HG02884 (cell line): ENCODE measurements at regions not wholly inside any gene's neighbourhood (a gene's known extent, or its start where the extent isn't known, plus 50 kb on each side); places are given as distances from the start of the nearest gene placed in this dataset.
"Not testable (repeated sequence)": the region's sequence is repeated elsewhere in the genome, so short reads cannot be mapped to it uniquely, and the experiment has no call there.

ENCODE experiments used
- ATAC-seq: cut with Tn5 transposase; IDR thresholded peaks from one replicate; pipeline ENCODE4 v1.9.1; 2021; ENCODE audit warnings: mild to moderate bottlenecking, moderate library complexity; ENCODE audit not compliant: unreplicated experiment

DNA sequence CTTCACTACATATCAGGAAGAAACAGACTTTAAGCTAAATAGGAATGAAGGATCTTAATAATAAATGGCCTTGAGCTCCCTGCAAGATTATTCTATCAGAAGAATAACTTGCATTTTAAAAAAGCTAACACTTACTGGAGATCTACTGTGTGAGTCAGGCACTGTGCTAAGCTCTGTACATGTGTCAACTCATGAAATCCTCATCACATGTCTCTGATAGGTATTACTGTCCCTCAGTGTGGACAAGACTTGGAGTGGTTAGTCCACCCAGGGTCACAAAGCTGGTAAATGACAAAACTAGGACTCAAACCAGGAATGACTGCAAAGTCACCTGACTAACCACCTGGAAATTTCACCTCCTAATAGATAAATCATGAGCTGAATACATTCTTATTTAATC is 57.1 kb upstream of the KCTD7 start:
- ATAC-seq: no peak

DNA sequence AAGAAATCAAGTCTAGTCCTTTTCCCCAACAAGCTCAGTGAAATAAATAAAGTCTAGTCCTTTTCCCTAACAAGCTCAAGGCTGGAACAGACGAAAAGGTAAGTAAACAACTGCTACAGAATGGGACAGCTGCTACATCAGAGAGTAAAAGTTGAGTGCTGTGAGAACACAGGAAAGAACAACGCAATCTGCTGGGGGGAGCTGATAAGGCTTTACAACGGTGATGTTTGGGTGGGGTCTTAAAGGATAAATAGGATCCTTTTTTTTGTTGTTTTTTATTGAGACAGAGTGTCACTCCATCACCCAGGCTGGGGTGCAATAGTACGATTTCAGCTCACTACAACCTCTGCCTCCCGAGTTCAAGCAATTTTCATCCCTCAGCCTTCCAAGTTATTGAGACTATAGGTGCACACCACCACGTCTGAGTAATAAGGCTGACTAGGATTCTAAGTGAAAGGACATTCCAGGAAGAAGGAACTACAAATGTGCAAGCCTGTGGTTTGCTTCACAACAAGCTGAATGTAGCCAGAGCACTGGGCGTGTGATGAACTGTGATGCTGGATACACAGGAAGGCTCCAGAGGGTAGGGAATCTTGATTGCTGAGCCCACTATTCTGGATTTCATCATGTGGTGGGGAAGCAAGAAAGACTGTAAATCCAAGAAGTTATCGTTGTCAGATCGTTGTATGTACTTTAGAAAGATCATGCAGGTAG is 54.7 kb upstream of the KCTD7 start:
- not testable (repeated sequence) for ATAC-seq

DNA sequence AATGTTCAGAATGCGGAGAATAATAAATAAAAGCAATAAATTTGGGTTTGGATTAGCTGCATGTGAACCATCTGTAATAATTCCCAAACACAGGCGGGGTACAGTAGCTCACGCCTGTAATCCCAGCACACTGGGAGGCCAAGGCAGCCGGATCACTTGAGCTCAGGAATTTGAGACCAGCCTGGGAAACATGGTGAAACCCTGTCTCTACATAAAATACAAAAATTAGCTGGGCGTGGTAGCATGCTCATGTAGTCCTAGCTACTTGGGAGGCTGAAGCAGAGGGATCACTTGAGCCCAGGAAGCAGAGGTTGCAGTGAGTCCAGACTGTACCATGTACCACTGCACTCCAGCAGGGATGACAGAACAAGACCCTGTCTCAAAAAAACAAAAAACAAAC is 53.9 kb upstream of the KCTD7 start:
- not testable (repeated sequence) for ATAC-seq

DNA sequence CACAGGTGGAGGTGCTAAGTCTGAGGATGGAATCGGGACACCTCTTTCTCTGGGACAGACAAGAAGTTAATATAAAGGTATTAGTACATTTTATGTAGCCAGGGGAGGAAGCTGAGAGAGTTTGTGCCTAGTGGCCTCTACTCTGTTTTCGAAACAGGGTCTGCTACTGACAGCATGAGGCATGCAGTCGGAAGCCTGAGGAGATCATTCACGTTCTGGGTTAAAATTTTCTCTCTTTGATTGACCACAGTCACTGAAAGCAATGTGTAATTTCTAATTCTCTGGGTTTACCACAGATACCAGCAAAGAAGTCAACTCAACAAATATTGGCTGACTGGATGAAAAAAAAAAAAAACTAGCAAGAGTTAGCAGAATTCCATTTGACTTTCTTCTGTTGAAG is 53.3 kb upstream of the KCTD7 start:
- ATAC-seq: no peak

DNA sequence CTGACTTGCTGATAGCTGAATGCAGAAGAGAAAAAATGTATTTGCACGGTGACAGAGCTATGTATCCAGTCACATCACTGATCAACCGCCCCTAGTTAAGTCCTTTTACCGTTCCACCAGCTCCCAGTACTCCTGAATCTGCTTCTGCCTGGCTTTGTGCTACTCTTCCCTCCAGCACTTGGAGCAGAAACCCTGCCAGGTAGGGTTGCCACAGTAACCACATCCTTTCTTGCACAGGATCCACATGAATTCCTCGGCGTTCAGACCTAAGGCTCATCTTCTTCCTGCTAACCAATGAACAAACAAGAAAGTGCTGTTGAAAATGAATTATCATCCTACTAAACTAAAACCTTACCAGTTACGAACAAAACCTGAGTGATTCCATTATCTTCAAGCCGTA is 52.0 kb upstream of the KCTD7 start:
- no peak for ATAC-seq
